B cell (primary cell): ENCODE measurements at regions not wholly inside any gene's neighbourhood (a gene's known extent, or its start where the extent isn't known, plus 50 kb on each side); places are given as distances from the start of the nearest gene placed in this dataset.

Source experiments
- EZH2 ChIP-seq: IDR thresholded peaks from 2 replicates; pipeline ENCODE4 v1.6.1; 2012; ENCODE audit warnings: borderline replicate concordance, low read depth, mild to moderate bottlenecking, moderate library complexity, low read length; ENCODE audit not compliant: insufficient read depth, poor library complexity, severe bottlenecking
- TF ChIP-seq, protein P1 (sequence below): fragments of 200-600 bp; IDR thresholded peaks from one replicate; pipeline ENCODE4 v1.8.0; 2022; ENCODE audit warnings: antibody characterized with exemption, mild to moderate bottlenecking

DNA sequence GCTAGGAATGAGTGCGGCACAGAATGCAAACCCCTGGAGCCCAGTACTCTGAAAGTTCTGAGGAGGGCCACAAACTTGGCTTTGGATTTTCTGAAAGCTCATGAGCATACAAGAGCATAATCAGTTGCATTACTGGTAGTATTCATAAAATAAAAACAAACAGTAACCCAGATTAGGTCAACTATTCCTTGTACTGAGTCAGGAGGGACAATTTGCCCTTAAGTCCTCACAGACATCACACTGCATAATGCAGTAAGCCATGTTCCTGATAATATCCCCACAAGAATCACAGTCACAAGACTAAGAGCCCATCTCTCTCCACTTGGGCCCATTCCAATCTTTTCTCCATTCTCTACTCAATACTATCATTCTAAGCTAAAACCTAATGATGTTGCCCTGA is 126.9 kb upstream of the NEIL3 start:
- TF ChIP-seq, protein P1, sequence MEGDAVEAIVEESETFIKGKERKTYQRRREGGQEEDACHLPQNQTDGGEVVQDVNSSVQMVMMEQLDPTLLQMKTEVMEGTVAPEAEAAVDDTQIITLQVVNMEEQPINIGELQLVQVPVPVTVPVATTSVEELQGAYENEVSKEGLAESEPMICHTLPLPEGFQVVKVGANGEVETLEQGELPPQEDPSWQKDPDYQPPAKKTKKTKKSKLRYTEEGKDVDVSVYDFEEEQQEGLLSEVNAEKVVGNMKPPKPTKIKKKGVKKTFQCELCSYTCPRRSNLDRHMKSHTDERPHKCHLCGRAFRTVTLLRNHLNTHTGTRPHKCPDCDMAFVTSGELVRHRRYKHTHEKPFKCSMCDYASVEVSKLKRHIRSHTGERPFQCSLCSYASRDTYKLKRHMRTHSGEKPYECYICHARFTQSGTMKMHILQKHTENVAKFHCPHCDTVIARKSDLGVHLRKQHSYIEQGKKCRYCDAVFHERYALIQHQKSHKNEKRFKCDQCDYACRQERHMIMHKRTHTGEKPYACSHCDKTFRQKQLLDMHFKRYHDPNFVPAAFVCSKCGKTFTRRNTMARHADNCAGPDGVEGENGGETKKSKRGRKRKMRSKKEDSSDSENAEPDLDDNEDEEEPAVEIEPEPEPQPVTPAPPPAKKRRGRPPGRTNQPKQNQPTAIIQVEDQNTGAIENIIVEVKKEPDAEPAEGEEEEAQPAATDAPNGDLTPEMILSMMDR: no peak
- TF ChIP-seq EZH2: no peak
